Endothelial cell (in vitro differentiated cells): ENCODE measurements at regions not wholly inside any gene's neighbourhood (a gene's known extent, or its start where the extent isn't known, plus 50 kb on each side); places are given as distances from the start of the nearest gene placed in this dataset.

Experiments
- DNase-seq: peaks from one replicate; pipeline ENCODE4 v3.0.0; 2021; ENCODE audit warnings: low spot score
- H3K27ac Mint-ChIP-seq: one replicate; pipeline ENCODE4 v1.8.0; 2021; ENCODE audit warnings: mixed read lengths, inconsistent platforms; ENCODE audit not compliant: unreplicated experiment
- H3K27me3 Mint-ChIP-seq: one replicate; pipeline ENCODE4 v1.8.0; 2021; ENCODE audit warnings: mild to moderate bottlenecking, moderate library complexity, mixed read lengths, inconsistent platforms; ENCODE audit not compliant: unreplicated experiment
- H3K36me3 Mint-ChIP-seq: one replicate; pipeline ENCODE4 v1.8.0; 2021; ENCODE audit warnings: mild to moderate bottlenecking, low read depth, mixed read lengths, inconsistent platforms; ENCODE audit not compliant: unreplicated experiment
- H3K4me1 Mint-ChIP-seq: one replicate; pipeline ENCODE4 v1.8.0; 2021; ENCODE audit warnings: mild to moderate bottlenecking, mixed read lengths, inconsistent platforms; ENCODE audit not compliant: unreplicated experiment
- H3K4me3 Mint-ChIP-seq: one replicate; pipeline ENCODE4 v1.8.0; 2021; ENCODE audit warnings: mild to moderate bottlenecking, mixed read lengths, inconsistent platforms; ENCODE audit not compliant: unreplicated experiment
- H3K9me3 Mint-ChIP-seq: one replicate; pipeline ENCODE4 v1.8.0; 2021; ENCODE audit warnings: mixed read lengths, inconsistent platforms; ENCODE audit not compliant: unreplicated experiment
- CTCF ChIP-seq: fragments of 200-600 bp; sonication (generic); IDR thresholded peaks from one replicate; pipeline ENCODE4 v1.5.0; 2021; ENCODE audit warnings: antibody characterized with exemption; ENCODE audit not compliant: unreplicated experiment

- no peak for DNase-seq
- H3K4me3 Mint-ChIP-seq, result no peak overlapping the region
- H3K4me1 Mint-ChIP-seq, result no peaks in the 10 kb centered on the region
- no peak overlapping the region for H3K27ac Mint-ChIP-seq
- H3K9me3 Mint-ChIP-seq, result no peaks in the 10 kb centered on the region
- peaks cover 3% of the 10 kb centered on the region for H3K36me3 Mint-ChIP-seq
- peaks cover 2% of the 10 kb centered on the region for H3K27me3 Mint-ChIP-seq
- no peak for TF ChIP-seq CTCF
Observed at GRCh38 chr18:37639846-37640245, 74.2 kb upstream of the CELF4 start.

GRCh38 chr18:37637478-37637850, 71.9 kb upstream of the CELF4 start:
- Mint-ChIP-seq H3K9me3 (no peaks in the 10 kb centered on the region), H3K4me3 (no peak overlapping the region), H3K4me1 (no peaks in the 10 kb centered on the region), H3K36me3 (no peaks in the 10 kb centered on the region), H3K27me3 (peaks cover 2% of the 10 kb centered on the region), H3K27ac (no peak overlapping the region)
- no peak for TF ChIP-seq CTCF
- no peak for DNase-seq

GRCh38 chr18:37636831-37637477, 71.4 kb upstream of the CELF4 start:
- peaks cover 2% of the 10 kb centered on the region for H3K27me3 Mint-ChIP-seq

GRCh38 chr18:37634516-37634915, 68.9 kb upstream of the CELF4 start:
- no peak overlapping the region for H3K4me3 Mint-ChIP-seq
- no peaks in the 10 kb centered on the region for H3K4me1 Mint-ChIP-seq
- DNase-seq, result no peak
- no peaks in the 10 kb centered on the region for H3K36me3 Mint-ChIP-seq
- no peaks in the 10 kb centered on the region for H3K9me3 Mint-ChIP-seq
- no peak overlapping the region for H3K27ac Mint-ChIP-seq
- no peaks in the 10 kb centered on the region for H3K27me3 Mint-ChIP-seq
- TF ChIP-seq CTCF, result no peak

More at GRCh38 chr18:37636831-37637477, 71.4 kb upstream of the CELF4 start:
- TF ChIP-seq CTCF, result no peak
- Mint-ChIP-seq H3K9me3 (no peaks in the 10 kb centered on the region), H3K27ac (no peak overlapping the region), H3K4me1 (no peaks in the 10 kb centered on the region), H3K4me3 (no peak overlapping the region), H3K36me3 (no peaks in the 10 kb centered on the region)
- no peak for DNase-seq

- Mint-ChIP-seq H3K27me3 (peaks cover 2% of the 10 kb centered on the region), H3K36me3 (no peaks in the 10 kb centered on the region), H3K9me3 (no peaks in the 10 kb centered on the region), H3K4me3 (no peak overlapping the region), H3K4me1 (no peaks in the 10 kb centered on the region), H3K27ac (no peak overlapping the region)
- TF ChIP-seq CTCF, result no peak
- no peak for DNase-seq
Observed at GRCh38 chr18:37631422-37631821, 65.8 kb upstream of the CELF4 start.
